GM21717 (cell line): ENCODE measurements at regions not wholly inside any gene's neighbourhood (a gene's known extent, or its start where the extent isn't known, plus 50 kb on each side); places are given as distances from the start of the nearest gene placed in this dataset.
"Not testable (repeated sequence)": the region's sequence is repeated elsewhere in the genome, so short reads cannot be mapped to it uniquely, and the experiment has no call there.

Source experiments
- ATAC-seq: cut with Tn5 transposase; IDR thresholded peaks from one replicate; pipeline ENCODE4 v1.9.1; 2021; ENCODE audit warnings: mild to moderate bottlenecking, moderate library complexity; ENCODE audit not compliant: unreplicated experiment

DNA sequence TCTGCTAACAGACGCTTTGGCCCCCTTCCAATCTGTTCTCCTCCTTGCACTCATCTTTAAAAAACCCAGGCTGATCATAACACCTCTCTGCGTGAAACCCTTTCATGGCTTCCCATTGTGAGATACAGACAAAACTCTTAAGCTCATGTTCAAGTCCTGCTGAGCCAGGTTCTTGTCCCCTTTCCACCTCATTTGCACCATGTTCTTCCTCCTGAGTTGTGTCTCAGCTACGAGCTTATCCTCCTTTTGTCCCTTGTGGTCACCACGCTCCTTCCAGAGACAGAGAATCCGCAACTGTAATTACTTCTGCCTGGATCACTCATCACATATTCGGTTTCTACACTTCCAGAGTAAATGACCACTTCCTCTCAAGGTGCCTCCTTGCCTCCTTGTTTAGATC, 238.8 kb downstream of the ACTR3 start:
- ATAC-seq = no peak

DNA sequence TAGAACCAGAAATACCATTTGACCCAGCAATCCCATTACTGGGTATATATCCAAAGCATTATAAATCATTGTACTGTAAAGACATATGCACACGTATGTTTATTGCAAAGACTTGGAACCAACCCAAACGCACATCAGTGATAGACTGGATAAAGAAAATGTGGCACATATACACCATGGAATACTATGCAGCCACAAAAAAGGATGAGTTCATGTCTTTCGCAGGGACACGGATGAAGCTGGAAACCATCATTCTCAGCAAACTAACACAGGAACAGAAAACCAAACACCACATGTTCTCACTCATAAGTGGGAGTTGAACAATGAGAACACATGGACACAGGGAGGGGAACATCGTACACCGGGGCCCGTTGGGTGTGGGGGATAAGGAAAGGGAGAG, 242.2 kb downstream of the ACTR3 start:
- ATAC-seq = not testable (repeated sequence)

DNA sequence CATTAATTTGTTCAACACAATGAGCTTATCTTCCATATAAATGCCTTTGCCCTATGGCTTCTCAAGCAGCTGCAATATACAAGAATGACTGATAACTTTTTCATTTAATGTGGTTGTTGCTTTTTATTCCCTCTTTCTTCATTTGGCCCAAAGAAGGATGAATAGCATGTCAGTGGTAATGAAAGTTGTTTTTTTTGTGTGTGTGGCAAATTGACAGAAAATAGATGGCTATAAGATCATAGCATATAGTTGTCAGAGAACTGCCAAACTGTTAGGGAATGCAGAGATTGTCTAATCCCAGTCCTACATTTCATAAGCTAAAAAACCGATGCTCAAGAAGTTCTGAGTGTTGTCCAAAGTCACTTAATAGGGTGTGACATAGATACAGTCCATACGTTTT, 244.3 kb downstream of the ACTR3 start:
- no peak for ATAC-seq

DNA sequence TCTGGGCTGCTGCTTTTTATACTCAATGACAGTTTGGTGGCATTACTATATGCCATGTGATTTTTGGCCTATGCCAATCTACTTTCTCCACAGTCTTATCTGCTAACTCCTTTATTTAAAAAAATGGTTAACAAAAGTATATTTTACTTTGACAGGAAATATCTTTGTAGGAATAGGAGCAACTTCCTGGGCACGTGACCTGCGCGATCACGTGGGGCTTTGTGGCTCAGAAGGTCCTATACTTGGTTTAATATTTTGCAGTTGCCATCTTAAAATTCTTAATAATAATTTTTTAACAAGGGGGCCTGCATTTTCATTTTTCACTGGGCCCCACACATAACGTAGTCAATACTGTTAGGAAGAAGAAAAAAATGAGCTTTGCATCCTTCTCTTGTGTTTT, 249.7 kb downstream of the ACTR3 start:
- no peak for ATAC-seq

DNA sequence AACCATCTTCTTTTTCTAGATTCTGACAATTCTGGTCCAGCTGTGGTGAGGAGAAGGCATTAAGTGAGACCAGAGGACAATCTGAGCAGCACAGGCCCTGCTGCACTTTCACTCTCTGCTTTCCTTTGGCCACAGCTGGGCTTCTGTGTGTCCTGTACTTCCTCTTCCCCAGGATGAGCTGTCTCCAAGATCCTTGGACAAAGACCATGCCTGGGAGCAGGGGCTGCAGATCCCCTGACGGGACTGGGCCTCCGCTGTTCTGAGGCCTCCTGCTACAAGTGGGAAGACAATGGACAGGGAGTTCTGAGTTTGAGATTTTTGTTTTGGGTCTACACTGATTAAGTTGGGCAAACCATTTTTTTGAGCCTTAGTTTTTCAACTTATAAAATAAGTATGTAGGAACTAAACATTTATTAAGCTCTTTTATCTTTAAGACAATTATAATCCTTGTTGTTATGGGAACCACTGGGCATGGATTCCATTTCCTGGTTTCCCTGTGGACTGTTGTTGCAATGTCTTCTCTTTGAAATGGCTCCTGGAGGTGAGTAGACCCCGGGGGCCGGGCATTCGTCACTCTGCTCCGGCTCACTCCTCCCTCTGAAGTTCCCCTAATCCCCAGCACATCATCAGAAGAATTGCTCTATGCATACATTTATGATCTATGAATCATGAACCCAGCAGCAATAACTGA, 266.6 kb downstream of the ACTR3 start:
- ATAC-seq = no peak

DNA sequence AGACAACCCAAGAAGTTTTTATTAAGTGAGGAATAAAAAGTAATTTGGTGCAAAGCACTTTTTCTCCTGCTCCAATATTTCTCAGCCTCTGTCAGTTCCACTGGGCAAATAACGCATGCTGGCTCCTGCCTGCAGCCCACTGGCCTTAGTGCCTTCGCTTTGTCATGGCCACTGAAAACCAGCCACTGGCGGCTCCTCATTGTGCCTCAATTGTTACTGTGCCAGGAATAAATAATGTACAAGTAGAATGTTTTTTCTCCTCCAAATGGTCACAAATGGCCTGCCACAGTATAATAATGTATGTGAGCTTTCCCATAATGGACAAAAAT, 267.1 kb downstream of the ACTR3 start:
- no peak for ATAC-seq

DNA sequence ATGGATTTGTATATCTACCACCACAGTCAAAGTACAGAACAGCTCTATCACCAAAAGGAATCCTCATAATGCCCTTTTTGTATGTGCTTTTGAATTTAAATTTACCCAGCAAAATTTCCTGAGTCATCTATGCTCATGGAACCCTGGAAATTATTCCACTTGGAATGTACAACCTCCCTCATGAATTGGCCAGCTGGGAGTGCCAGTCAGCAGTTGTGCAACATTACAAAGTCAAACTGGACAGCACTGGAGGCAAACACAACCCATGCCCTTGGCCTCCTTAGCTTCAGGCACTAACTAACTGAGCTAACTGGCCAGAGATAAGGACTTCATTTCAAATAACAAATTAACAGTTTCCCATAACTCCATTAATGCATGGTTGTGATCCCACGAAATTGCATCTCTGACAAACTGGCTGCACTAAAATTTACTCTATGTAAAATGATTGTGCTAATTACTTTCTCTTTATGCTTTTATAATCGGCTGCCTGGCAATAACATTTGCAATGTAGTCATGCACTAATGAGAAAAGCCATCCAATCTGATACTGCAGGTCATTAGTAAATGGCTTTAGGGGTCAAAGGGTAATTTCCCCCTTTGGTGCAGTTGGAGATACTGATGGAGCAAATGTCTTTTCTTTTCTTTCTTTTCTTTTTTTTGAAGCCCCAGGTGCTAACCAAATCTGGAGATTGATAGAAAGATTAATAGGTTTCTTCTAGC, 270.5 kb downstream of the ACTR3 start:
- no peak for ATAC-seq

DNA sequence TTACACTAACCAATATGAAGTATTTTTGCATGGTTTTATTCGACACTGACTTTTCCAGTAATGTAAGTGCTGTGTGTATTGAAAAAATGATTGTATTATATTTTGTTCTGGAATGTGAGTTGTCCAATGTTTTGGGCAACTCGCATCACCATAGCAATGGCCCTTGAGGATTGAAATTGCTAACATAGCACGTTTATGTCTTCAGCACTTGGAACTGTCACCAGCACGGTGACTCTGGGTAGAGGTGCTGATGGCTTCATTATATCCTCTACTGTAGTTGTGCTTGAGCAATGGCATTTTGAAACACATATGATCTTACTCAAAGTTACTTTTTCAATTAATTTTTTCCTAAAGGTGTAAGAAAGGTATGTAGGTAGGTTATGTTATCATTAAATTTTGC, 271.5 kb downstream of the ACTR3 start:
- no peak for ATAC-seq

DNA sequence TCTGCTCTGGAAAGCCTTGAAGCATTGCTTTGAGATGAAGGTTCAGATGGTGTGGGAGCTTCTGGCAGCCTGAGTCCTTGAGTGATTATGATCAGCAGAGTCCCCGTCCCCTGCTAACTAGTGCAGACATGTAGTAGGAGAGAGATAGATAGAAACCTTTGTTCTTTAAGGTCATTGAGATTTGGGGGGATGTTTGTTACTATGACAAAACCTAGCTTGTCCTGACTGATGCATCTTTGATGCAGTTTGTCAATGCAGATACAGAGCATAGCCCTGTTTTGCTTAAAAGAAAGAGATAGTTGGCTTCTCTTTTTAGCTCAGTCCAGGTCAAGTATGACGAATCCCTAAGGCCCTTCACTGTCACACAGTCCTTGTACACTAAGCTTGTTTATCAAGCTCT, 274.6 kb upstream of the DPP10 start:
- no peak for ATAC-seq

DNA sequence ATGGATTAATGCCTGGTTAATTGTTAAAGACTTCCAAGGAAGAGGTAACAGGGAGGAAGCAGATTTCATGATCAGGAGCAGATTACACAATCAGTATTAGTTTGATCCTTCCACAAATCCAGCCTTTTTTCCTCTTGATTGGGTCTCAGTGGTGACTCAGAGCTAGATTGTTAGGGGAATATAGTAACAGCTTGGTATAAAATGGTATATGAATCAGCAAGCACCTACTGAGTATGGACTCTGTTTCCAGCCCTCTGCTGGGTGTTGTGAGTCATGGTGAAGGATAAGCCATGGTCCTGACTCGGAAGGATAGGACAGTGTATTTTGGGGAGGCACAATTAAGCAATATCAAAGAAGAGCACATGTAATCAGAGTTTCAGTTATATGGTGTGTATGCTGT, 272.4 kb upstream of the DPP10 start:
- no peak for ATAC-seq

DNA sequence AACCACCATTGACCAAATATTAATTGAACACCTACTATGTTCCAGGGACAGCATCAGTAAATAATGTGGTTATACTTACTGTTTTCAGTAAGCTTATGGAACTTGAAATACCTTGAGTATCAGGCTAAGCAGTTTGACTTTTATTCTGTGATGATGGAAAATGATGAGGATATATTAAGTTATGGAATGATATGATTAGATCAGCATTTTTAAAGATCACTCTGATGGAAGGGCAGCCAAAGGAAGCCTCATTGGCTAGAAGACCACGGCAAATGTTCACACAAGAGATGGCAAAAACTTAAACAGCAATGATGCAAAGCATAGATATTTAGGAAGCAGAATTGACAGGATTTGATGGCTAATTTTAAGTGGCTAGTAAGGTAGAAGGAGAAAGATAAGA, 266.9 kb upstream of the DPP10 start:
- no peak for ATAC-seq

DNA sequence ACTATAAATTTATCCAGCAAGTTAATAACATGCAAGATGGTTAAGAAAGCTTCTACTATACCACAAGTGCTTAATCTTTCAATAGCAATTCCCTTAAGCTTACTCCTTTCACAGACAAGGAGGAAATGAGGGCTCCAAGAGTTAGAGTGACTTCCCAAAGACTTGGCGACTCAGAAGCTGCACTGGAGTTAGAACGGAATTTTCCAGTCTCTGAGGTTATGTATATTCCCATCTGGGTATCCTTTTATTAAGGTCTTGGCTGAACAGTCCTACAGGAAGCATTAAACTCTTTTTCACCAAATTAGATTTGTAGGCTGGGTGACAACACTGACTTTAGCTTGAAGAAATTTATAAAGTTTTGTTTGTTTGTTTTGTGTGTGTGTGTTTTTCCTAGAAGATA, 256.9 kb upstream of the DPP10 start:
- ATAC-seq = no peak

DNA sequence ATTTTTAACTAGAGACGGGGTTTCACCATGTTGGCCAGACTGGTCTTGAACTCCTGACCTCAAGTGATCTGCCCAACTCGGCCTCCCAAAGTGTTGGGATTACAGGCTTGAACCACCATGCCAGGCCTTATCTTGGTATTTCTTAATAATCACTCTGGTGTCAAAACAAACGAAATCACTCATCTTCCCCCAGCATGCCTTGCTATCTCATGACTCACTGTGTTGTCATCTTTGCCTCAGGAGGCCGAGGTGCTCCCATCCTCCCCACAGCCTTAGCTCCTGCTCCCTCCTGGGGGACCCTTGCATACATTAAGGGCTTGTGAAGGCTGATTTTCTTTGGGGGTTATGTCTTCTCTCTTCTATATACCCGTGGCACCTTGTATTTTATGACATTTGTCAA, 250.1 kb upstream of the DPP10 start:
- no peak for ATAC-seq

DNA sequence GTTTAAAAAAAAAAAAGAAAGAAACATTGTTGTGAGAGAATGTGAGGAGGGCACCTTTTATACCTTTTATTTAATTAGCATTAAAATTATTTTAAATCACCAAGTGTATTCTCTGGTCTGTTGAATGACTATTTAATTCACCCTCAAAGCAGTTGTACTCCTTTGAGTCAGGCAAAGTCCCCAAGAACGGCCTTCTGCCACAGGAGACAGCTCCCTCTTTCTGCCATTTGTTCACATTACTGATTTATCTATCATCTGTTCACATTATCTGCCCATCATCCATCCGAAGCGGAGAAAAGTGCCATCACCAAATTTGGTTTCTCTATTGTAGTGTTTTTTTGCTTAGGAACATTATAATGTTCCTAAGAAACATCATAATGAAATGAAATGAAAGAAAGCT, 240.7 kb upstream of the DPP10 start:
- ATAC-seq = no peak

DNA sequence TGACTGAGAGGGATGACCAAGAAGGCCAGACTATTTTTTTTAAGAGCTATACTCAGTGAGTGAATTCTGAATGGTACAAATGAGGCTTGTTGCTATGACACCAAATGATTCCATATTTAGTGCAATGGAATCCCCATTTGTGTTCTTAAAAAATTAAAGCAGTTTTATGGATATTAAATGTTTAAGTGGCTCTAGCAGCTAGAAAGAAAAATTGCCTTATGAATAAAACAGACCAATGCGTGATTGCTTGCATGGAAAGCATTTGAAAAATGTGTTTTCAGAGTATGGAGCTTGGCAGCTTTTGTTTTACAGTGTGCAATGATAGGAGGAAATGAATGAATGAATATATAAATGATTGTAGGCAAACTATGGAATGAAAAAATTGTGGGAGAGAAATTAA, 238.8 kb upstream of the DPP10 start:
- ATAC-seq = no peak

DNA sequence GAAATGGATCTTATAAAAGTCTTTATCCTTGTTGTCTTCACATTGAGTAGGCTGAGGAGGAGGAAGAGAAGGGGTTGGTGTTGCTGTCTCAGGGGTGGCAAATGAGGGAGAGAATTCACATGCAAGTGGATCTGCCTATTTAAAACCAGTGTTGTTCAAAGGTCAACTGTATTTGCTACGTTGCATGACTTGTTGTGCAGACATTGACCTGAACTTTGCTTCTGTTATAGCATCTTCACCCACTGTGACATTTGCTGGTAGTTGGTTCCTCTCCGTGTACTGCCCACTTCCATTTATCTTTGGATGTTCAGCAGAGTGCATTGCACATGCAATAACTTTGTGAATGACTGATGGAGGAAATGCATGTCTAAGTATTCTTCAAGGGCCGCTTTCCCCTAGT, 228.6 kb upstream of the DPP10 start:
- ATAC-seq = no peak

DNA sequence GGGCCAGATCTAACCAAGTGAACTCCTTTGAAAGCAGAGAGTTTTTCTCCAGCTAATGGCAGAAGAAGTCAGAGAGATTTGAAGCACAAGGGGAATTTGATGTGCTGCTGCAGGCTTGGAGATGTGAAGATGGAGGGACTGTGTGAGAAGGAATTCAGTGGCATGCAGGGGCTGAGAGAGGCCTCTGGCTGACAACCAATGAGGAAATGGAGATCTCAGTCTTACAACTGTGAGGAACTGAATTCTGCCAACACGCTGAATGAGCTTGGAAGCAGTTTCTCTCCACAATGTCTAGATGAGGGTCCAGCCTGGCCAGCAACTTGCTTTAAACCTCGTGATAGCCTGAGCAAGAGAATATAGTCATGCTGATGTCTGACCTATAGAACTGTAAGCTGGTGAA, 224.1 kb upstream of the DPP10 start:
- ATAC-seq = no peak

DNA sequence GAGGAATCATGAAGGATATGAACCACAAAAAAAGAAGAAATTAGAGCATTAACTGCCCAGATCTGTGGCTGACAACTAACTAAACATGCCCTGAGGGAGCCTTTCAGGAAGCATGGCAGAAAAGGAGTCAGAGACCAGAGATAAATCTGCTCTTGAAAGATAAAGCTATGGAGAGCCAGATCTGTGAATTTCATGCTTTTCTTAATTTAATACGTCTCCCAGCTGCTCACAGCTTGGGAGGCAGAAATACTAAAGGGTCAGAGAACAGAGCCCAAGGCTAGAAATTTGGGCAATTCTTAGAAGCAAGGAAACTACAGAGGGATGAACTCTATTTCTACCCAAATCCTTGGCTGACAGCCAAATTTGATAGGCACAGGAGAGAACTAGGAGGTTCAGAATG, 223.0 kb upstream of the DPP10 start:
- no peak for ATAC-seq

DNA sequence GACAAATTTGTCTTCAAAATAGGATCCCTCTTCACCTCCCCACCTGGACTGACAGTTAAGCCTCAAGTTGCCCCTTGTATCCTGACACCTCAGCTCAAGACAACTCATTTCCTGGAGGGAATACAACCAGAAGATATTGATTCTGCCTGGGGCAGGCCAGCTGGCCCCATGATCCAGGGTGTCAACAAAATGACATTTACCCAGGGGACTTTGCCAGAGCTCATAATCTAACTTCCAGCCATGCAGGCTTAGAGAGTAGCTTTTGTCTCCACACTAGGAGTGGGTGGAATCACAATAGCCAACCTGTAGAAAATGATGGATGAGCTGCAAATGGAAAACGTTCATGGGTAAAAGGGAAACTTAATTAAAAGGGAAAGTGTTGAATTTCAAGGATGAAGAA, 220.1 kb upstream of the DPP10 start:
- no peak for ATAC-seq

DNA sequence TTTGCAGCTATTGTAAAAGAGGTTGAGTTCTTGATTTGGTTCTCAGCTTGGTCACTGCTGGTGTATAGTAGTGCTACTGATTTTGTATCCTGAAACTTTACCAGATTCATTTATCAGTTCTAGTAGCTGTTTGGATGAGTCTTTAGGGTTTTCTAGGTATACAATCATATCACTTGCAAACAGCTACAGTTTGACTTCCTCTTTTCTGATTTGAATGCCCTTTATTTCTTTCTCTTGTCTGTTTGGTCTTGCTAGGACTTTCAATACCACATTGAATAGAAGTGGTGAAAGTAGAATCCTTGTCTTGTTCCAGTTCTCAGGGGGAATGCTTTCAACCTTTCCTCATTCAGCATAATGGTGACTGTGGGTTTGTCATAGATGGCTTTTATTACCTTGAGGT, 210.5 kb upstream of the DPP10 start:
- ATAC-seq = no peak

DNA sequence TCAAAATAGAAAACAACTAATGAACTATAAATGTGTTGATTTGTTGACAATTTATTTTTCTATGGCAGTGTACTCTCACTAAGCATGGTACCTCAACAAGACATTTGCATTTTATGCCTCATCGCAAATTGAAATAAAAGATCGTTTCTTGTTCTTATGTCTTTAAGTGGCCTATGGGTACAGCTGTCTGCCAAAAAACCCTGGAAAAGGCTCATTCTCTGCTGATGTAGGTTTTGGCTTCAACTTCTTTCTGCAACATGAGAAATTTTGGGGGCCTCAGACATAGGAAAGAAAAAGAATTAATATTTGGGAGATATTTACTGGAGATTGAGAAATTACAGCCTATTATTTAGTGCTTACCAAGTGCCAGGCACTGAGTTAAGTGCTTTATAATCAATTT, 205.1 kb upstream of the DPP10 start:
- ATAC-seq = no peak

DNA sequence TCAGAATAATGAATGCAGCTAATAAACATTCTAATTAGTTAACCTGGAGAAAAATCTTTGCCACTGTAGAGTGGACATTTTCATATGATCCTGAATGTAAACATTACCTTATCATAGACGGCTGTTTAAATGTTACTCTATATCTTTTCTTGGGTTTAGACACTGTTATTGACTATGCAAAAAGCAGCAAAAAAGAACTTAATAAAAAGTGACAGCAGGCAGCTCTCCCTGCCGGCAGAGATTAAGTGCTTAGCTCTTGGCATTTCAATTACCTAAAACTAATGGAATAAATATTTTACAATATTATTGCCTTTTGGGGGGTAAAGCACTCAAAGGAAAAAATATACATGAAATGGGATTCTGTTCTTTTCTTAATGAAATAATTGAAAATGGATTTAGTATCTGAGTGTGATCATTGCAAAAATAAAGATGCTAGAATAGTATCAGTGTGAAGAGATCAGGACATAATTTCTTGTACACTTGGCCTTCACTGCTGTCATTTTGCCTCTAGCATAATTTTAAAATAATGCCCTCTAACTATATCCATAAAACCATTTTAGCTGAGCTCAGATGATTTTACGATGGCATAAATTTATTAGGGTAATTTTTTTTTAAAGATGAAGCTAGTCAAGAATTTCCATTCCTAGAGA, 203.4 kb upstream of the DPP10 start:
- ATAC-seq = no peak

DNA sequence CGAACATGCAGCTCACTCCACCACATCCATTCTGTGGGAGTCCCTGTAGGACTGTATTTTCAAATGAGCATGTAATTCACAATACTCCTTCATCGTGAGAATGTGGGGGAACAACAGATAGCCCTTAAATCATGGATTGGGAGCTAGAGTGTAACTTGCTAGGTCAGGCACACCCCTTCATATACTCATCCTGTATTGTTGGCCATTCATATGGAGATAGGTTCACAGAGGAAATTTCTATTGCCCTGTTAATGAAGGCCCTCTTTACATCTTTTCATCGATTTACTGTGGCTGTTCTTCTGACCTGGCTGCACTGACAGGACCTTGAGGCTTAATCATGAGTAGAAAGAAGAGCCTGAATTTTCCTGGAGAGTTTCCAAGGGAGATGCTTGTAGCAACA, 193.8 kb upstream of the DPP10 start:
- no peak for ATAC-seq
